RCC 7860 (cell line): ENCODE measurements at regions not wholly inside any gene's neighbourhood (a gene's known extent, or its start where the extent isn't known, plus 50 kb on each side); places are given as distances from the start of the nearest gene placed in this dataset.
A peak's percentile ranks its signal among the peaks of the same experiment; 100 is the strongest.

Experiments used
- DNase-seq: peaks from one replicate; pipeline ENCODE4 v3.0.0-alpha.2; 2015; ENCODE audit warnings: low spot score
- FAIRE-seq: peaks from 2 replicates; lab custom pipeline; 2012; peaks lifted over from hg19 to GRCh38; lab: Jason Lieb, UNC

DNA sequence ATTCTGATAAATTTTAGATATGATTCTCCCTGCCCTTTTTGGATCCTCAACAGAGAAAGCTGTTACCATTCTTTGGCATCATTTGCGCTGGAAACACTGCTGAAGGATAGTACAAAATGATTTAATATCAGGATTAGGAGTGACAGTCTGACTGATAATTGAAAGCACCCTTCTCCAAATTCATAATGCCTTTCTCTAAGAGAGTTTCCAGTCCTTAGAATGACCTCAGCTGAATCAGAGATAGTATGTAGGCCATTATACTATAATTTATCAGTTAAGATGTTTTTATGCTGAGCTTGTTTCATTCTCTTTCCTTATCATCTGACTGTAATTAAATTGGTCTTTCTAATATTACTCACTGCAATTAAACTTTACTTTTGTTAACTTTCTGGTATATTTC lies 166.7 kb downstream of the ZNF326 start:
- FAIRE-seq (no peak), DNase-seq (no peak)

DNA sequence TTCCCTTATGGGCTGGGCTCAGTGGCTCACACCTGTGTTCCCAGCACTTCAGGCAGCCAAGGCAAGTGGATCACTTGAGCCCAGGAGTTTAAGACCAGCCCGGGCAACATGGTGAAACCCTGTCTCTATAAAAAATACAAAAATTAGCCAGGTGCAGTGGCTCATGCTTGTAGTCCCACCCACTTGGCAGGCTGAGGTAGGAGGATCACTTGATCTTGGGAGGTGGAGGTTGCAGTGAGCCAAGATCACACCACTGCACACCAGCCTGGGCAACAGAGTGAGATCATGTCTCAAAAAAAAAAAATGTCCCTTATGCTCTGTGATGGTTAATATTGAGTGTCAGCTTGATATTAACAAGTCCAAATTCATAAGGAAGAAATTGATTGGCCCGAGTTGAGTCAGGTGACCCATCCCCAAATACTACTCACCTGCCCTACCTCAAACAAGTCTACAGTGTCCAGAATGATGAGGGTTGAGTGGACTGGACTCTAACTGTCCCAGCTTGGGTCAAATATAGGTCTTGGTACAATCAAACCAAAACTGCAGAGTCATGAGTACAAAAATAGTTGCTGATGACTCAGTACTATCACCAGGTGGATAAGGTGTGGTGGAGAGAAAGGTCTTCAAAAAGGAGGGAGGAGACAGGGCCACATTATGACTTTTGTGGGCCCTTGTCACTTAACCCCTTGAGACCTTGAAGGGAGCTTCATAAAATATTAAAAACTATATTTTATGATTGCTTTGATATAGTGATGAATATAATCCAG lies 161.0 kb downstream of the ZNF326 start:
- DNase-seq = no peak
- no peak for FAIRE-seq

DNA sequence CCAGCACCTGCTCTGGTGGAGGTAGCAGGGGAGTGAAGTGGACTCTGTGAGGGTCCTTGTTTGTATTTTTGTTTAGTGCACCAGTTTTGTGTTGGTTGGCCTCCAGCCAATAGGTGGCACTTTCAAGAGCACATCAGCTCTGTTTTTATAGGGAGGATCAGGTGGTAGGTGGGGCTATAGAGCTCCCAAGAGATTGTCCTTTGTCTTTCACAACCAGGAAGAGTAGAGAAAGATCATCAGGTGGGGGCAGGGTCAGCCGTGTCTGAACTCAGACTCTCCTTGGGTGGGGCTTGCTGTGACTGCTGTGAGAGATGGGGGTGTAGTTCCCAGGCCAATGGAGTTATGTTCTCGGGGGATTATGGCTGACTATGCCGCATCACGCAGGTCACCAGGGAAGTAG lies 159.8 kb downstream of the ZNF326 start:
- no peak for FAIRE-seq
- no peak for DNase-seq

DNA sequence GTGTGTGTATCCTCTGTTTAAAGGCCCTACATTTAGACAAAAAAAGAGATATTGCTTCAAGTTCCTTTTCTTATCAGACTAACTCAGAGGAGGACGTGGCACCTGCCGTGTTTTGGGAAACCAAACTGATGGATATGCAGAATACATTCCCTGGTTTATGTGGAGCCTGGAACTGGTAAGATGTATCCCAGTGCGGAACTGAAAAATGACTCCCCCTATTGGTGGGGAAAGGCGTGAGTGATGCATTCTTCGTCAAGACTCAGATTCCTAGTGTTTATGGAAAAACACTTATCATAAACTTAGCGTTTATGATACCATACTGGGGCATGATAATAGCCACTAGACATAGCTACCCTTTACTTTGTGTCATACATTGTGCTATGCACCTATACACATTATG lies 154.2 kb downstream of the ZNF326 start:
- no peak for DNase-seq

DNA sequence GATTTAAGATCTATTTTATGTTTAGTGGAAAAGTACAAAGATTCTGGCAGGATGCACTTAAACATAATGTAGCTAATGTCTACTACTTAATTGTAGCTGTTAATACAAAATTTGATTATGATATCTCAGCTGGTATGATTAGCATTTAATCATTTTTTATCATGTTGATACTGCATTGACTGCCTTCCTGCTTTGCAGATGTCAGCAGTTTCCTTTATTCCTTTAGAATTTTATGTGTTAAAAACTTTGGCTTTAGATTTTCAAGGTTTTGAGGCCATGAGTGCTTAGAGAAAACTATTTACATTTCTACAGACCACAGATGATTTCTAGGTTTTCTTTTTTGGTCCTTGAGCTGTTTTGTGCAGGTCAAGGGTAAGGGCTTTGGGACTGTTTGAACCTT lies 152.2 kb downstream of the ZNF326 start:
- FAIRE-seq (no peak), DNase-seq (no peak)

More for the DNA sequence above, 154.2 kb downstream of the ZNF326 start:
- FAIRE-seq = no peak

DNA sequence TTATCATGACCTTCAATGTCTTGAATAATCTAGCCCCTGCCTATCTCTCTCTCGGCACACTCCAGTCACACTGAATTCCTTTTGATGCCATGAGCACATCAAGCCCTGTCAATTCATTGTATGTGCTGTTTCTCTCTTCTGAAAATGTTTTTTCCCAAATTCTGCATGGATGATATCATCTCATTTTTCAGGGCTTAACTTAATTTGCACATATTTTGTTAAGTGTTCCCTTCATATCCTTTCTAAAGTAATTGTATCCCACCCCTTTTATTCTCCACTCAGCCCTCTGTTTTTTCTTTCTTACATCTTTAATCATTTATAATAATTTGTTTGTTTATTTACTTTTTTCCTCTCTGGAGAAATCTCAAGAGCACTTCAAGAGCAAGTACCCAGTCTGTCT lies 149.9 kb downstream of the ZNF326 start:
- DNase-seq (no peak), FAIRE-seq (no peak)

DNA sequence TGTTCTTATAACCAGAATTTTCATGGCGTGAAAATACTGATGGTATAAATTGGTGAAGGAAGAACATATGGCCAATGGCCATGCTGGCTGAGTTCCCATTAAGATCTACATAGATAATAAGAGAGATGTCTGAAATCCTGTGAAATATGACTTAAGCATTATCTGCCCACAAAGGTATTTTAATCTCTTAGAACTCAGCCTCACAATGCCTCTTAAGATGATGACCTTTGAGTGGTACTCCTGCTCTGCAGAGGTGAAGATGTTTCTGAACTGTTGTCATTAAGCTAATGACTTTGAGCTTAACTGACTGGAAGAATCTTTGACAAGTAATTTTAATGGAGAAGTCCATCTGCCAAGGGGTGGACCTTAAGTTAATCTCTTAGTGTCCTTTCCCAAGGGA lies 148.7 kb downstream of the ZNF326 start:
- DNase-seq (no peak), FAIRE-seq (no peak)

DNA sequence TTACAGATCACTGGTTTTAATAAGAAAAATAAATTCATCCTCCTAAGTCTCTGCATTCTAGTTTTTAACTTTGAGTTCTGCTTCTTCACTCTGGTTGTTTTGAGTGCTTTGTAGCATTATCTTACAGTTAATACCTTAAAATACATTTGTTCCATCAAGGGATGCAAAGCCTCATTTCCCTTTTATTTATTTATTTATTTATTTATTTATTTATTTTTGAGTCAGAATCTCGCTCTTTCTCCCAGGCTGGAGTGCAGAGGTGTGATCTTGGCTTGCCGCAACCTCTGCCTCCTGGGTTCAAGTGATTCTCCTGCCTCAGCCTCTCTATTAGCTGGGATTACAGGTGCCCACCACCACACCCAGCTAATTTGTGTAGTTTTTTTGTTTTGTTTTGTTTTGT lies 147.8 kb downstream of the ZNF326 start:
- no peak for FAIRE-seq

DNA sequence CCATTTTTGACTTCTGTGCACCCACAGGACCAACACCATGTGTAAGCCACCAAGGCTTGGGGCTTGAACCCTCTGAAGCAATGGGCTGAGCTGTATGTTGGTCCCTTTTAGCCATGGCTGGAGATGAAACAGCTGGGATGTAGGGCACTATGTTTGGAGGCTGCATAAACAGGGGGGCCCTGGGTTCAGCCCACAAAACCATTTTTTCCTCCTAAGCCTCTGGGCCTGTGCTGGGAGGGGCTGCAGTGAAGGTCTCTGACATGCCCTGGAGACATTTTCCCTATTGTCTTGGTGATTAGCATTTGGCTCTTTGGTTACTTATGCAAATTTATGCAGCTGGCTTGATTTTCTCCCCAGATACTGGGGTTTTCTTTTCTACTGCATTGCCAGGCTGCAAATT lies 144.9 kb downstream of the ZNF326 start:
- FAIRE-seq = no peak

More for the DNA sequence above, 147.8 kb downstream of the ZNF326 start:
- no peak for DNase-seq

DNA sequence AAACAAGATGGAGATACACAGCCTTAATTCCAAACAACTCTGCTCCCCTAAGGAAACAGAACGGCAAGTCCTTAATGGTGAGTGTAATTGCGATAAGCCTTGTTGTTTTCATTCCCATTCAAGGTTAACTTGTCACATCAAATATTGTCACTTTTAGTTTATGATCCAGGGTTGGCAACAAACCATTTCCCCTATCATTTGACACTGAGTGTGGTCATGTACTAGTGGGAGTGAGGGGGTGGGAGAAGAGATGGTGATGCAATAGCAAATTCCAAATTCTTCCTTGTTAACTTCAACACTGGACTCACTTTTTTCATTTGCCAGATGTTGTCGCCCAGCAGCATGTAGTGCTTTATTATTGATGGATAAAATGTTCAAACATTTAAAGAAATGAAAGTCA lies 140.4 kb downstream of the ZNF326 start:
- no peak for FAIRE-seq
- DNase-seq = no peak

More for the DNA sequence above, 144.9 kb downstream of the ZNF326 start:
- DNase-seq = no peak

DNA sequence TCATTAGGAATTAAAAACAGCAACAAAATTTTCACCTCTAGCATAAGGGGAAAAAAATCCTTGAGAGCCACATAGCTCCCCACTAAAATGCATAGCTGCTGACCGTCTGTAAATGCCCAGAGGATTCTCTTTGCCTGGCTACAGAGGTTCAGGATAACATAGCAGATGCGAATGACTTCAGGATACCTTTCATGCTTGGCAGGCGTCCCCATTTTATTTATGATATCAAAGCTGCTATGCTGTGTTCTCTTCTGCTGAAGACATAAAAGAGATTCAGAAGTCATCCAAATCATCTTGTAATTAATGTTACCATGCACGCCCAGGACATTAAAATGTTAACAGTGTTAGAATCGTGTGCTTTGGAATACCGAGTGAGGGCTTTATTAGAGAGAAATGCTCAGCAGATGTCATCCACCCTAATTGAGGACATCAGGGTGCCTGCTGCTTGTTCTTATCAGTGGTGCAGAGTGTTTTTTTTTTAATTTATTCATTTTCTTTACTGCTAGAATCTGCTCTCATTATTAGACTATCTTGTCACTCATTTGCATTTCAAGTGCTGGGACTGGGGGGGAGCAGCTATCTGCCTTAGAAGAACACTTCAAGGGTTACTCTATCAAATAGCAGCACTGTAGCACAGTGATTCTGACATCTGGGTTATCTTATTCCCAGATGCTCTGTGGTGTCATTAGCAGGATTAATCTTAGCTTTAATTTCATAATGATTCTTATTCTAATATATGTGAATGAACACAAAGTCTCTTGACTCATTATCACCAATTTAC lies 139.5 kb downstream of the ZNF326 start:
- no peak for FAIRE-seq
- no peak for DNase-seq

DNA sequence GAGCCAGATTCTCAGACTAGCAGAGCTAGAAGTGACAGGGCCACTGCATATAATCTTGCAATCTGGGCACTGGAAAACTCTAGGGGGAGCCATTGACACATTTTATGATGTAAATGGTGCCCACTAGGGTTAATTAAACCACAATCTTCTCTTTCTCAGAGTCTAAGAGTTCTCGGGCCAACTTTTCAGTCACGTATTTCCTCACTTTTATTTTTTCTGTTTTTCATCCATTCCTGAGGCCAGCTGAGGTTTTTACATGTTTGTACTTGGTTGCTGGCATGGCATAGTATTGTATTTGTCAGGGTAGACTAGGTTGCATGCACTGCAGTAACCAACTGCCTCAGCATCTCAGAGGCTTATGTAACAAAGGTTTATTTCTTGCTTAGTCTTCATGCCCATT lies 138.2 kb downstream of the ZNF326 start:
- DNase-seq (no peak), FAIRE-seq (no peak)

DNA sequence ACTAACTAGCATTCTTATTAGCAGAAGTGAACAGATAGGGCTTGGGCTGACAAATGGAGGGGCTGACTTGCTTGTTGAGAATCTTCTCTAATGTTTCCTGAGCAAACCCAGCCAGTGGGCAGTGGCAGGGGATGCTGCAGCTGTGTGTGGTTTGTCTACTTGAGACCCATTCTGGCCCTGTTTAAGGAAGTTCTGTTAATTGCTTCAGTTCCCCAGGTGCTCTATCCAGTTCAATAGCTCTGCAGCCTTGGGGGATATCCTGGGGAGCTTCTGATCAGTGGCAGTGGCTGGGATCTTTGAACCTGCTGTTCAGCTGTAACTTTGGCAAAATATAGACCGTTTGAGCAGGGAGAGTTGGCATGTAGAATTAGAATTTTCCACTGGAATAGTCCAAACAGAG lies 137.4 kb downstream of the ZNF326 start:
- FAIRE-seq = no peak
- DNase-seq = no peak

DNA sequence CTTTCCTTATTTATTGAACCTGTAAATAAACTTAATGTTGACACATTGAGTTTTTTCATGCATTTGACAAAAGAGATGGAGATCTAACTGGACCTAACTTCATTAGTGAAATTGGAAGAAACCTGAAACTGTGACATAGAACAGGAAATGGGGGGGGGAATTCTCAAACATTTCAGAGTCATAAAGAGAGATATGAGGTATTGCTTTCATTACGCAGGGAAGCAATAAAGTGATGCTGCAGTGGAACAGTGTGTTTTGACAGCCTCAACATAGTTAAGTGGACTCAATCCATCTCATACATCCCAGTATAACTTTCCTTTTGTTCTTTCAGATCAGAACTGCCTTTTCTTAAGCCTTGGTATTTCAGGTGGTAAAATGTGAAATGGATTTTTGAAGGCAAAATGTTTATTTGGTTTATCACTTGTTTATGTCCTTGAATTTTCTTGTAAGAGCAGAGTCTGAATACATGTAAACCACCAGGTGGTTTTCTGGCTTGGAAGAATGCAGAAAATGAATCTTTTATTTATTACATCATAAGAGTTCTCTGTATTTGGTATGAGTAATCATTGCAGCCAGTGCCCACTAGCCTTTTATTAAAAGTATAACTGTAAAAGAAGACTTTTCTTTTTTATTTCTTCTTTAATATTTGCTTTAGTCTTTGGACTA lies 132.5 kb downstream of the ZNF326 start:
- no peak for FAIRE-seq
- no peak for DNase-seq

DNA sequence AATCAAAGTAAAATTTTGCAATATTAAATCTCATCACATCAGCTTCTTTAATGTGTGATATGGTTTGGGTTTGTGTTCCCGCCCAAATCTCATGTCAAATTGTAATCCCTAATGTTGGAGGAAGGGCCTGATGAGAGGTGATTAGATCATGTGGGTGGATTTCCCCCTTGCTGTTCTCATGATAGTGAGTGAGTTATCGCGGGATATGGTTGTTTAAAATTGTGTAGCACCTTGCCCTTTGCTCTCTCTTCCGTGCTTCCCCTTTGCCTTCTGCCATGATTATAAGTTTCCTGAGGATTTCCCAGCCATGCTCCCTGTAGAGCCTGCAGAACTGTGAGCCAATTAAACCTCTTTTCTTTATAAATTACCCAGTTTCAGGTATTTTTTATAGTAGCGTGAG lies 131.9 kb downstream of the ZNF326 start:
- DNase-seq (no peak), FAIRE-seq (no peak)

DNA sequence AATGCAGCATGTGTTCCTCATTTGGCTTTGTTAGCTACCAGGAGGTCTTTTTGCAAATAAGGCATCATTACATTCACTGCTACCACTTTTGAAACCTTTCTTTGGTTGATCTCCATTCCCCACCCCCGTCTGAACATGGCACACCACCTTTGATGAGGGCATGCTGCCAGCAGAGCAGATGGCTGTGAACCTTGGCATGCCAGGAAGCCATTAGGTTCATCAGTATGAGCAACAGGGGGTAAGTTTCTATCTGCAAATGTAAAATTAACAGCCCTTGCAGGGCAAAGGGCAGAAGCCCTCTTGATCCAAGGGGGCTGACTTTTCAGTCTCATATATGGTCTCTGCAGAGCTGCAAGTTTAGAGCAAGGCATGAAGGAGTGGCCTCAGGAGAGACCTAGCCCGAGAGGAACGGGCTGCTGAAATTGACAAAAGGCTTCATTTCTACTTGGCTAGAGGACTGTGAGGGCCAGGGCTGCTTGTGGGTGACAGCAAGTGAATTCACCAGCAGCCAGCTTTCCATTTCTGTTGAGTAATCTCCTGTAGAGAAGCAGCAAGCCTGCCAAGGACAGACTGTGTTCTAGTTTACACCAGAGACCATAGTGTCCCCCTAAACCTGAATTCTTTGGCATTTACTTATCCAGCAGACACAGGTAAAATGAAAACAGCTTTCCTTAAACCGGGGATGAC lies 127.9 kb downstream of the ZNF326 start:
- DNase-seq = no peak
- no peak for FAIRE-seq

DNA sequence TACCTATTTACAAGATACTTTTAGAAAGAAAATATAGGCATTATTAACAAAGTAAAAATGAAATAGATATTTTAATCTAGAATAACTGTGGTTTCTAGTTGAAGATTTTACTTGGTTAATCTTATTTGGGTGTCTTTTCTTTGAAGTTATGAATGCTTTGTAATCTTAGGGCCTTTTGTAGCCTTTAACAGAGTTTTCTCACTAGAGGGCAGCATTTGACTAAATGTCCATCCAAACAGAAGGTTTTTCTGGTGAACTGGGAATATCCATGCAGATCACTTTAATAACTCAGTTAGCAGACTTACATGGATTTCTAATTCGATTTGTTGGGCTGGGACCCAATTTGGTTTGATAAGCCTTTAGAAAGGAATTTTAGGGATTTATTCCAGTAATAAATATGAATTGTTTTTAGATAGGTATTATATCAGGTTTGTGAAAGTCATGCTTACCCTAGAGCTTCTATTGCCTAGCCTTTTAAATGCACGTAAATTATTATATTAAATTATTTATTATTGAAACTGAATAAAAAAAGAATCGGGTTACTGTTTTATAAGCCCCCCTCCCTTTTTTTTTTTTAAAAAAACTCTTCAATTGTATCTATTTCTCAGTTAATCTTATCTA lies 119.7 kb downstream of the ZNF326 start:
- DNase-seq (peak; percentile 42), FAIRE-seq (peak; percentile 84)

DNA sequence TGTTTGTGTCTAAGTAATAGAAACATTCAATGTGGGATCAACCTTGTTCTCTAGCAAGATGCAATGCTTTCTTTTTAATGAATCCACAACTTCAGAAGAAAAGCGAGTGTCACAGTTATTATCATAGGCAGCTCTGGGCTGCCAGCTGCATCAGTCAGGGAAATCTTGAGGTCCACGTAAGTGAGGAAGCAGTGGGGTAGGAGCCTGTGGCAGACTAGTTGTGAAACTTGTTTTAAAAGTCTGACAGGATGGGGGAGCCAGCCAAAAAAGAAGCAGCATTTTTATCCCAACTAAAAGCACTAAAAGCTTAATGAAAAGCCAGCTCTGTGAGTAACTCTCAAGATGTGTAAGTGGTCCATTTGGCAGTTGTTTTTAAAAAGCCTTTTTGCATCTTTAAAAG lies 113.1 kb downstream of the ZNF326 start:
- FAIRE-seq (no peak), DNase-seq (no peak)

DNA sequence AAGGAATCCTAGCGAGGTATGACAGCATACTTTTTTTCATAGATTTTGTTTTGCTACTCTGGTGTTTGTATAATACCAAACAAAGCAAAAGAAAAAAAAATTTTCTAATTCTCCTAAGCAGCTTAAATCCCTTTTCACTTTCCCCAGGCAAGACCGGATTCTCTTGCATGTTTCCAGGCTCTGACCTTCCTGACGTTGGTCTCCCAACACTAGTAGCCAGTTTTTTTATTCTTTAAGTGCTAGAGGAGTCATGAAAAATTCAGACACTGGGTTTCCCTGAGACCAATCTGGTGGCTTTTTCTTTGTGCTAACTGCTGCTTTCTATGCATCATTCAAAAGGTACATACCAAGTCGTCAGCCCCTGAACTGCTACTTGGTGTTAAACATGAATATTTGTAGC lies 111.4 kb downstream of the ZNF326 start:
- no peak for FAIRE-seq

DNA sequence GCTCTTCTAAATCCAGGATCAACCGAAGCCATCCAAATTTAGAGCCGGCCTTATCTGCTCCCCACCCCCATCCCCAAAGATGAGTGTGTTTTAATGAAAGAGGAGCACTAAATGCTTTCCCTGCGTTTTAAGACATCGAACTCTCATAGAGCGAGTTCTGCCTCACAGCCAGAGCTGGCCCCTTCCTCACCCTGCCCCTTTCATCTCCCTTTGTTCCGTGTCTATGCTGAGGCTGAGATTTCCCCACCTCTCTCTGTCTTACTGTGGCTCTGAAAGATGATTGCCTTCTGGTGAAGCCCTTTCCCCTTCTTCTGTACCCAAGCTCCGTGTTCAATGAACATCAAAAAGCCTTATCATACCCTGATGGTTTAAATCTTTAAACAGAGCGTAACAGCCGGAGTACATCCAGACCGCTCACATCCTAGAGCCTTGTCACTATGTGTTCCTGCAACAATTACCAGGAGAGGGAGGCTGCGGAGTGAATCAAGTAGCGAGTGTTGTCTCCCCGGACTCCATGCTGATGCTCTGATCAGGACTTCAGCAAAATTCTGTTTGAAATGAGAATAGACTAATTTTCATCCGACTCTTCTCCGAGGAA lies 110.1 kb downstream of the ZNF326 start:
- FAIRE-seq = no peak
- DNase-seq = no peak

More for the DNA sequence above, 111.4 kb downstream of the ZNF326 start:
- DNase-seq = no peak
